HFFc6 (cell line): ENCODE measurements at regions not wholly inside any gene's neighbourhood (a gene's known extent, or its start where the extent isn't known, plus 50 kb on each side); places are given as distances from the start of the nearest gene placed in this dataset.

Experiments
- DNase-seq: peaks from one replicate; pipeline ENCODE4 v3.0.0-alpha.2; 2018
- H3K27ac Mint-ChIP-seq: 2 replicates; pipeline ENCODE4 v1.8.0; 2020; ENCODE audit warnings: mild to moderate bottlenecking, mixed read lengths
- H3K27me3 Mint-ChIP-seq: 2 replicates; pipeline ENCODE4 v1.8.0; 2021; ENCODE audit warnings: mild to moderate bottlenecking, moderate library complexity, mixed read lengths; ENCODE audit not compliant: insufficient read depth
- H3K36me3 Mint-ChIP-seq: 2 replicates; pipeline ENCODE4 v1.8.0; 2021; ENCODE audit warnings: low read depth, mixed read lengths
- H3K4me1 Mint-ChIP-seq: 2 replicates; pipeline ENCODE4 v1.8.0; 2020; ENCODE audit warnings: low read depth, mixed read lengths
- H3K4me3 Mint-ChIP-seq: 2 replicates; pipeline ENCODE4 v1.8.0; 2020; ENCODE audit warnings: mild to moderate bottlenecking, moderate library complexity, mixed read lengths
- H3K9me3 Mint-ChIP-seq: 2 replicates; pipeline ENCODE4 v1.8.0; 2020; ENCODE audit warnings: mild to moderate bottlenecking, mixed read lengths
- TF ChIP-seq, protein P1 (sequence below): fragments of 200-600 bp; sonication (generic); IDR thresholded peaks from 2 replicates; pipeline ENCODE4 v1.5.0; 2021; ENCODE audit warnings: antibody characterized with exemption, mild to moderate bottlenecking

DNA sequence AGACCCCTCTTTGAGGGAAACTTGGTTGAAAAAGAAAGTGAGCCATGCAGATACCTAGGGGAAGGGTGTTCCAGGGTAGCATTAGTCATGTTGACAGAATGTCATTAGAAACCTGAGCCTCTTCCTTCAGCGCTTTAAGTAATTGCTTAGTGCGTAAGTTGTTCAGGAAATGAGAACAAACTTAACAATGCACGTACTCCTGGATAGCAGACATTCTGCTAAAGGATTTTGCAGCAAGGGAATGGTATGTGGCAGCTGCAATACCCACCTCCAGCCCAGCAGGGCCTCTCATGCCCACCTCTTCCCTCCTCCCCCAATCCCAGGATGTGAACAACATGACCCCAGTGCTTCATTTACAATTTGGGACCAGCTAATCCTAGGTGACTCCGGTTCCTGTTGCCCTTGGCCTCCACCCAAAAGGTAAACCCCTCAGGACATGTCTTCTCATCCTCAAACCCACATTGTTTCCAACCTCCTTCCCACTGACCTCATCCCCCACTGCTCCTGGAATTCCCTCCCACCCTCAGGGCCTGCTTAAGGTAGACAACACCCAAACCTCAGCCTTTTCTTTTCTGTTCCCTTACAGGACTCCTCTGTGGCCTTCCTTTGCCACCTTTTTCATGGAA lies 98.0 kb upstream of the BCAR3 start:
- Mint-ChIP-seq H3K9me3 (no peaks in the 10 kb centered on the region), H3K27ac (peak overlapping the region; percentile 86), H3K4me3 (peak overlapping the region; percentile 32), H3K36me3 (0 out of 2 replicates have a peak, but pooled peaks cover 5% of the 10 kb centered on the region), H3K4me1 (peaks cover 48% of the 10 kb centered on the region), H3K27me3 (no peaks in the 10 kb centered on the region; the same call in 1 of the 2 replicates)
- peak; percentile 83 for DNase-seq
- TF ChIP-seq, protein P1, sequence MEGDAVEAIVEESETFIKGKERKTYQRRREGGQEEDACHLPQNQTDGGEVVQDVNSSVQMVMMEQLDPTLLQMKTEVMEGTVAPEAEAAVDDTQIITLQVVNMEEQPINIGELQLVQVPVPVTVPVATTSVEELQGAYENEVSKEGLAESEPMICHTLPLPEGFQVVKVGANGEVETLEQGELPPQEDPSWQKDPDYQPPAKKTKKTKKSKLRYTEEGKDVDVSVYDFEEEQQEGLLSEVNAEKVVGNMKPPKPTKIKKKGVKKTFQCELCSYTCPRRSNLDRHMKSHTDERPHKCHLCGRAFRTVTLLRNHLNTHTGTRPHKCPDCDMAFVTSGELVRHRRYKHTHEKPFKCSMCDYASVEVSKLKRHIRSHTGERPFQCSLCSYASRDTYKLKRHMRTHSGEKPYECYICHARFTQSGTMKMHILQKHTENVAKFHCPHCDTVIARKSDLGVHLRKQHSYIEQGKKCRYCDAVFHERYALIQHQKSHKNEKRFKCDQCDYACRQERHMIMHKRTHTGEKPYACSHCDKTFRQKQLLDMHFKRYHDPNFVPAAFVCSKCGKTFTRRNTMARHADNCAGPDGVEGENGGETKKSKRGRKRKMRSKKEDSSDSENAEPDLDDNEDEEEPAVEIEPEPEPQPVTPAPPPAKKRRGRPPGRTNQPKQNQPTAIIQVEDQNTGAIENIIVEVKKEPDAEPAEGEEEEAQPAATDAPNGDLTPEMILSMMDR = peak; percentile 27

DNA sequence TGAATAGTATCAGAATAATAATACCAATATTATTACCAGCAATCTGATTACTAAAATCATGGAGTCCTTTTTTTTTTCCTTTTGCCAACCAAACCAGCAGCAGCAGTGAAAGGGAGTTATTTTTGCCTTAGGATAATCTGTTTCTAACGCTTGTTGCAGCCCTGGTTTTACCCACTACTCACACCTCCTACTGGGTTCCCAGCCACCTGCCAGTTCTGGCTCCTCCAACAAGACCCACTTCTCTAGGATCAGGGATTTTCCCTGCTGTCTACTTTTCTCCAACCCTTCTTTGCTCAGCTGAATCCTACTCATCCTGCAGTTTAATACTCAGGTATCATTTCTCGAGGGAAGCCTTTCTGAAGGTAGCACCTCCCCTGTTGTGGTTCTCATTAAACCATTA lies 96.8 kb upstream of the BCAR3 start:
- no peak overlapping the region for H3K27ac Mint-ChIP-seq
- H3K4me3 Mint-ChIP-seq = no peak overlapping the region
- TF ChIP-seq, protein P1 = no peak
- no peaks in the 10 kb centered on the region for H3K9me3 Mint-ChIP-seq
- H3K4me1 Mint-ChIP-seq = peaks cover 40% of the 10 kb centered on the region
- H3K36me3 Mint-ChIP-seq = no peaks in the 10 kb centered on the region
- DNase-seq = no peak
- H3K27me3 Mint-ChIP-seq = no peaks in the 10 kb centered on the region; the same call in 1 of the 2 replicates

DNA sequence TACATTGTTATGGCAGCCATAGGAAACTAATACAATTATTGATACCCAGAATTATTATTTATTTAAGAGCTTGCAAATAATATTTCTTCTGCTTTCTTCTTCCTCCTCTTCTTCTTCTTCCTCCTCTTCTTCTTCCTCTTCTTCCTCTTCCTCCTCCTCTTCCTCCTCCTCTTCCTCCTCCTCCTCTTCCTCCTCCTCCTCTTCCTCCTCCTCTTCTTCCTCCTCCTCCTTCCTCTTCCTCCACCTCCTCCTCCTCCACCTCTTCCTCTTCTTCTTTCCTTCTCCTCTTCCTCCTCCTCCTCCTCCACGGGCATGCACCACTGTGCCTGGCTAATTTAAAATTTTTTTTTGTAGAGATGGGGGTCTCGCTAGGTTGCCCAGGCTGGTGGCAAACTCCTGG lies 95.6 kb upstream of the BCAR3 start:
- Mint-ChIP-seq H3K27me3 (peaks cover 3% of the 10 kb centered on the region), H3K4me3 (no peak overlapping the region), H3K4me1 (peaks cover 40% of the 10 kb centered on the region), H3K36me3 (no peaks in the 10 kb centered on the region), H3K27ac (no peak overlapping the region), H3K9me3 (no peaks in the 10 kb centered on the region)
- TF ChIP-seq, protein P1 = no peak
- no peak for DNase-seq

DNA sequence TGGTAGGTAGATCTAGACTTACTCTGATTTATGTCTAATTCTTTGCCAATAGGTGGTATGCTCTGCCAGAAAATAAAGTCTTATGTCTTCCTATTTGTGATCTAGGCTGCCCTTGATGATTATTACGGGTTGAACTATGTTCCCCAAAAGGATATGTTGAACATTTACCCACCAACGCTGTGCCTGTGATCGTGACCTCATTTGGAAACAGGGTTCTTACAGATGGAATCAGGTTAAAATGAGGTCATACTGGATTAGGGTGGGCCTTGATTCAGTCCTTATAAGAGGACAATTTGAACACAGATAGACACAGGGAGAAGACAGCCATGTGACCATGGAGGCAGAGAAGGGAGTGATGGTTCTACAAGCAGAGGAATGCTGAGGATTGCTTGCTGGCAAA lies 95.1 kb upstream of the BCAR3 start:
- no peaks in the 10 kb centered on the region for H3K36me3 Mint-ChIP-seq
- peaks cover 3% of the 10 kb centered on the region for H3K27me3 Mint-ChIP-seq
- no peak overlapping the region for H3K27ac Mint-ChIP-seq
- no peak for DNase-seq
- H3K4me3 Mint-ChIP-seq = no peak overlapping the region
- TF ChIP-seq, protein P1 = no peak
- H3K9me3 Mint-ChIP-seq = no peaks in the 10 kb centered on the region
- H3K4me1 Mint-ChIP-seq = peaks cover 40% of the 10 kb centered on the region

DNA sequence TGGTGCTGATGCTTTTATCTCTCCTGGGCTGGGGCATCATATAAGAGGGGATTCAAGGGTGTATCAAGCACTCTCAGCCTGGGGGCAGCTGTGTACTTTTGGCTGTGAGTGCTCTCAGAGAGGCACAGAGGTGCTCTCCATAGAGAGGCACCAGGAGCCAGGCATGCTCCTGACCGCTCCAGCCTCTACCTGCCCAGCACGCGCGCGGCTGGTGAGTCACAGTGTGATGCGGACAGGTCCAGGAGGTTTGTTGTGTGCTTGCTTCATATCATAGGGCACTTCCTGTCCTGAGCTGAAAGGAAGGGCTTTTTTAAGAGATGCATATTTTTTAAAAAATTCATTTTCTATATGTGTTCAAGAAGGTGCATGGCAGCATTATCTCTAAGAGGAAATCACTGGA lies 93.6 kb upstream of the BCAR3 start:
- DNase-seq = no peak
- Mint-ChIP-seq H3K27ac (no peak overlapping the region), H3K4me3 (no peak overlapping the region), H3K9me3 (no peaks in the 10 kb centered on the region), H3K4me1 (peaks cover 32% of the 10 kb centered on the region), H3K27me3 (peaks cover 3% of the 10 kb centered on the region), H3K36me3 (no peaks in the 10 kb centered on the region)
- TF ChIP-seq, protein P1 = no peak

DNA sequence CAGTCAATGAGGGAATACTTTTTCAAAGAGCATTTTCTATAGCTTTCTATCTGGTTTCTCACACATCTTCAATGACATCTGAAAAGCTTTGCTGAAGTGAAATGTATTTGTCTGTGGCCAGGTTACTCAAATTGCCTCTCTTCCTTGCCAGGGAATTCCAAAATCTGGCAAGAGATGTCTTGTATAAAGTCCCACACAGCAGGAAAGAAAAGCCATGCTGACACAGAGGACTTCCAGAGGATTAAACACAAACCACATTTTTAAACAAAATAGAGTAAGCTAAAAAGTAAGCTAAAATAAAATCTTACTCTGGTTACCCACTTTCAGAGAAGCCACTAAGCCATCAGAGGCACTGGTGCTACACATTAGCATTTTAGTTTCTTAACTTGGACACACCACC lies 93.1 kb upstream of the BCAR3 start:
- TF ChIP-seq, protein P1 = no peak
- DNase-seq = no peak
- peaks cover 8% of the 10 kb centered on the region for H3K27me3 Mint-ChIP-seq
- H3K4me3 Mint-ChIP-seq = no peak overlapping the region
- peaks cover 27% of the 10 kb centered on the region for H3K4me1 Mint-ChIP-seq
- H3K27ac Mint-ChIP-seq = no peak overlapping the region
- no peaks in the 10 kb centered on the region for H3K9me3 Mint-ChIP-seq
- no peaks in the 10 kb centered on the region for H3K36me3 Mint-ChIP-seq
